Spleen (tissue), 11 donors: ENCODE measurements at regions not wholly inside any gene's neighbourhood (a gene's known extent, or its start where the extent isn't known, plus 50 kb on each side); places are given as distances from the start of the nearest gene placed in this dataset.

Experiments used
- DNase-seq: peaks from one replicate; pipeline ENCODE4 v3.0.0-alpha.2; 2020
- H3K27ac ChIP-seq, 8 donors: fragments of 200-600 bp; sonication (generic) in 7 of 8; 1 replicate in 4 of 8; 2 replicates in 4 of 8; pipeline versions ENCODE4 v1.5.0 to v1.8.0; 2016 to 2021; ENCODE audit warnings: inconsistent platforms in 4 of 8, mild to moderate bottlenecking in 4 of 8, moderate library complexity in 1 of 8
- H3K27me3 ChIP-seq, 7 donors: fragments of 200-600 bp; sonication (generic) in 6 of 7; replicated peaks in 1 of 7; 1 replicate in 4 of 7; 2 replicates in 3 of 7; pipeline versions ENCODE4 v1.5.0 to v1.8.0; 2016 to 2021; ENCODE audit warnings: inconsistent platforms in 3 of 7, mild to moderate bottlenecking in 1 of 7
- H3K36me3 ChIP-seq, 6 donors: fragments of 200-600 bp; sonication (generic) in 5 of 6; 1 replicate in 4 of 6; 2 replicates in 2 of 6; pipeline versions ENCODE4 v1.5.0 to v1.8.0; 2016 to 2021; ENCODE audit warnings: inconsistent platforms in 2 of 6
- H3K4me1 ChIP-seq, 6 donors: fragments of 200-600 bp; sonication (generic) in 5 of 6; 1 replicate in 3 of 6; 2 replicates in 3 of 6; pipeline versions ENCODE4 v1.5.0 to v1.8.0; 2016 to 2021; ENCODE audit warnings: inconsistent platforms in 3 of 6
- H3K4me3 ChIP-seq, 8 donors: fragments of 200-600 bp; sonication (generic) in 7 of 8; 1 replicate in 4 of 8; 2 replicates in 4 of 8; pipeline versions ENCODE4 v1.5.0 to v1.8.0; 2016 to 2021; ENCODE audit warnings: inconsistent platforms in 4 of 8, mild to moderate bottlenecking in 4 of 8, moderate library complexity in 2 of 8
- H3K9me3 ChIP-seq, 8 donors: fragments of 200-600 bp; sonication (generic) in 7 of 8; 1 replicate in 4 of 8; 2 replicates in 4 of 8; pipeline versions ENCODE4 v1.5.0 to v1.8.0; 2016 to 2021; ENCODE audit warnings: inconsistent platforms in 4 of 8
- POLR2A ChIP-seq, 3 donors: fragments of 450-650 bp; IDR thresholded peaks; one replicate each; pipeline ENCODE4 v1.5.1; 2017; ENCODE audit warnings: antibody characterized with exemption in 3 of 3, mild to moderate bottlenecking in 1 of 3
- POLR2AphosphoS5 ChIP-seq, 3 donors: sonication (generic); formaldehyde crosslinking; IDR thresholded peaks; one replicate each; pipeline ENCODE4 v1.5.1; 2017; ENCODE audit warnings: antibody characterized with exemption in 3 of 3
- WGBS, 5 donors: extraction: QIAGEN DNeasy Blood & Tissue Kit in 3 of 5; methylation state at CpG; one replicate each; pipeline versions ENCODE4 v1.1.5 to v1.1.7; 2013 to 2018; 5-methylcytosine and 5-hydroxymethylcytosine counted together
- intact Hi-C: fragments of 100-400 bp; cut with DNase I; formaldehyde crosslinking; loops from one replicate; pipeline ENCODE4 v1.15.0; 2023; ENCODE audit warnings: low total_unique reads
- TF ChIP-seq, protein P1 (sequence below), 11 experiments: fragments of 200-600 bp in 7 of 11; fragments of 450-650 bp in 4 of 11; sonication (generic) in 4 of 11; IDR thresholded peaks in 8 of 11; conservative IDR thresholded peaks in 3 of 11; 1 replicate in 7 of 11; 2 replicates in 4 of 11; pipeline versions ENCODE4 v1.4.0 to v1.8.0; 2016 to 2021; ENCODE audit warnings: antibody characterized with exemption in 11 of 11, inconsistent platforms in 4 of 11, mild to moderate bottlenecking in 1 of 11
- donor health status: healthy with polysubstance abuse.
- donor health status: DM: no; HTN: no; CAD: no; lungs with moderate emphysema.
- donor health status: DM: no; HTN: no; CAD: no.
- donor health status: Bipolar disorder and iron deficiency.
- donor health status: healthy.
- donor health status: DM: no; HTN: no; CAD: no.
- donor health status: DM: yes; HTN: yes; CAD: no.

DNA sequence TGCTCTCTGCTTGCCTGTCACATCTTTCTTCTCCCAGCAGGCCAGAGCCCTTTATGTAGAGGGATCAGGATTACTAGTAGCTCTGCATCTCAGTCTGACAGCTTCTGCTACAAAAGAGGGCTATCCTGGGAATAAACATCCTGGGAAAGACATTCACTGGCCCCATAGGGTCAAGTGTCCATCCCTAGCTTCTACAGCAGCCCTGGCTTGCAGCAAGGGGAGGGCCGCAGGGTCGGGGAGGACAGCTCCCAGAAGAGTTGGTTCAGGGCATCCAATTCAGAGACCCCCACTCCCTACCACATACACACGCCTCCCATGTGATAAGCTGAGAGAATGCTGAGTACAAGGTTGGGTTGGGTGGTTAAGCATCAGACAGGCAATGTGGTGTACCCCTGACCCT is 154.1 kb upstream of the PDE10A start:
- 76 to 93% (median 85%) methylated on average over 3 of the region's 3 CpGs for WGBS, 5 donors
- no peak overlapping the region for H3K4me3 ChIP-seq
- peaks cover 0 to 58% (median 8%) of the 10 kb centered on the region in 7 donors for H3K27me3 ChIP-seq
- H3K4me1 ChIP-seq, result no peaks in the 10 kb centered on the region
- H3K9me3 ChIP-seq, result no peaks in the 10 kb centered on the region
- TF ChIP-seq, protein P1, sequence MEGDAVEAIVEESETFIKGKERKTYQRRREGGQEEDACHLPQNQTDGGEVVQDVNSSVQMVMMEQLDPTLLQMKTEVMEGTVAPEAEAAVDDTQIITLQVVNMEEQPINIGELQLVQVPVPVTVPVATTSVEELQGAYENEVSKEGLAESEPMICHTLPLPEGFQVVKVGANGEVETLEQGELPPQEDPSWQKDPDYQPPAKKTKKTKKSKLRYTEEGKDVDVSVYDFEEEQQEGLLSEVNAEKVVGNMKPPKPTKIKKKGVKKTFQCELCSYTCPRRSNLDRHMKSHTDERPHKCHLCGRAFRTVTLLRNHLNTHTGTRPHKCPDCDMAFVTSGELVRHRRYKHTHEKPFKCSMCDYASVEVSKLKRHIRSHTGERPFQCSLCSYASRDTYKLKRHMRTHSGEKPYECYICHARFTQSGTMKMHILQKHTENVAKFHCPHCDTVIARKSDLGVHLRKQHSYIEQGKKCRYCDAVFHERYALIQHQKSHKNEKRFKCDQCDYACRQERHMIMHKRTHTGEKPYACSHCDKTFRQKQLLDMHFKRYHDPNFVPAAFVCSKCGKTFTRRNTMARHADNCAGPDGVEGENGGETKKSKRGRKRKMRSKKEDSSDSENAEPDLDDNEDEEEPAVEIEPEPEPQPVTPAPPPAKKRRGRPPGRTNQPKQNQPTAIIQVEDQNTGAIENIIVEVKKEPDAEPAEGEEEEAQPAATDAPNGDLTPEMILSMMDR (IDR thresholded peaks at IDR 0.05 in 8 of 11, conservative IDR thresholded peaks at IDR 0.05 in 3 of 11), result no peak
- no peak for TF ChIP-seq POLR2A (IDR thresholded peaks at IDR 0.05)
- no peak for TF ChIP-seq POLR2AphosphoS5 (IDR thresholded peaks at IDR 0.05)
- H3K36me3 ChIP-seq, result no peaks in the 10 kb centered on the region
- no peak overlapping the region for H3K27ac ChIP-seq
- intact Hi-C loops, result no loop called here
- no peak for DNase-seq

DNA sequence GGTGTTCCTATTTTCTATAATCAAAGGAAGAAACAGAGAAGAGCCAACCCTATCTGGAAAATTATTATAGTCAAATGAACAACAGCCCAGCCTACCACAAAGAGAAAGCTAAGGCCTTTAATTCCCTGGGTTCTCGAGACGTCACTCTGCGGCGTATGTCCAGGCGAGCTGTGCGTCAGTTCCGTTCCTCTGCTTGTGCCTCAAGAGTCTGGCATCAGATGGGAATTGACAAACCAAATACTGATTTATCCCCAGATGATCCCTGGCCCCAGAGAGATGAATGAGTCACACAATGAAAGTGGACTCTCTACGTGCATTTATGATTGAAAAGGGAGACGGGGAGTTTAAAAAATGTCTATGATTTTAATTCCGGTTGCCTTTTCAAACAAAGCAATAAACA is 151.6 kb upstream of the PDE10A start:
- 93 to 95% (median 94%) methylated on average over 10 of the region's 10 CpGs for WGBS, 5 donors
- no peak for DNase-seq
- Histone ChIP-seq H3K9me3 (peaks cover 0 to 14% (median 2%) of the 10 kb centered on the region in 8 donors), H3K4me1 (no peaks in the 10 kb centered on the region), H3K27me3 (peaks cover 0 to 37% (median 6%) of the 10 kb centered on the region in 7 donors), H3K4me3 (no peak overlapping the region), H3K27ac (no peak overlapping the region), H3K36me3 (no peaks in the 10 kb centered on the region)
- intact Hi-C loops, result no loop called here
- TF ChIP-seq, protein P1 (IDR thresholded peaks at IDR 0.05 in 8 of 11, conservative IDR thresholded peaks at IDR 0.05 in 3 of 11), result no peak
- TF ChIP-seq POLR2A (IDR thresholded peaks at IDR 0.05) (no peak), POLR2AphosphoS5 (IDR thresholded peaks at IDR 0.05) (no peak)

DNA sequence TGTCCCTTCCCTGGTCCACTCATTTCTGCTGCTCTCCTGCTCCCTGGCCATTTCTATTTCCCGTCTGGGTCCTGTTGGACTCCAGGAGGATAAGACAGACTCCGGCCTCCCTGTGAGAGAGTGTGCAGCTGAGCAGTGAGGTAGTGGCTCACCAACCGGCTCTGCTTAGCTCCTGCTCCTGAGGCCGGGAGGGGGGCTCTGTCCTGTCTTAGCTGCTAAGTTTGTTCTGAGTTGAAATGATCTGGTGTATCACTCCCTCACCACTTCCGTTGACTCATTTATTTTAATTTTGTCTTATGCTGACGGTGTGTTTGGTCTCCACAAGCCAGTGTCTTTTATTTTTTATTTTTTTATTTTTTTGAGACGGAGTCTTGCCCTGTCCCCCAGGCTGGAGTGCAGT is 148.5 kb upstream of the PDE10A start:
- 84 to 94% (median 88%) methylated on average over 7 of the region's 7 CpGs for WGBS, 5 donors
- Histone ChIP-seq H3K27me3 (peaks cover 0 to 12% (median 0%) of the 10 kb centered on the region in 7 donors), H3K36me3 (no peaks in the 10 kb centered on the region), H3K9me3 (peaks cover 0 to 21% (median 10%) of the 10 kb centered on the region in 8 donors), H3K4me3 (no peak overlapping the region), H3K27ac (no peak overlapping the region), H3K4me1 (no peaks in the 10 kb centered on the region)
- TF ChIP-seq POLR2AphosphoS5 (IDR thresholded peaks at IDR 0.05), result no peak
- no peak for TF ChIP-seq POLR2A (IDR thresholded peaks at IDR 0.05)
- TF ChIP-seq, protein P1 (IDR thresholded peaks at IDR 0.05 in 8 of 11, conservative IDR thresholded peaks at IDR 0.05 in 3 of 11), result no peak
- DNase-seq, result peak; percentile 56
- intact Hi-C loops, result no loop called here

DNA sequence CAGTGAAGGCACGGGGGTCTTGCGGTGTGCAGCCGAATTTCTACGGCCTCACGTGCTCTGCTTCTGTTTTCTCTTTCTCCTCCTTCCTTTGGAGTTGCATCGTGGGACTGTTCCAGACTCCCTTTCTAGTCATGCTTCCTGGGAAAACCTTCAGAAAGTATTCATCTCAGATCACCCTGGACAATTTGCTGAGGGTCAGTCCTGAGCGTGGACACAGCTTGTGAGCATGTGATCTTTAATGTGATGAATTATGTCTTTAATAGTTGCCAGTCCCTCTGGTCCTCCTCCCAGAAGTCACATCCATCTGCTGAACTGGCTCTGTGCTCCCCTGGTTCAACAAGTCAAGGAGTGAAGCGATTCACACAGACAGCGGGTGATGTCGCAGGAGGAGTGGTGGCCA is 145.0 kb upstream of the PDE10A start:
- TF ChIP-seq POLR2AphosphoS5 (IDR thresholded peaks at IDR 0.05), result no peak
- TF ChIP-seq, protein P1 (IDR thresholded peaks at IDR 0.05 in 8 of 11, conservative IDR thresholded peaks at IDR 0.05 in 3 of 11), result no peak
- TF ChIP-seq POLR2A (IDR thresholded peaks at IDR 0.05), result no peak
- WGBS, 5 donors, result 78 to 89% (median 84%) methylated on average over 10 of the region's 10 CpGs
- Histone ChIP-seq H3K36me3 (no peaks in the 10 kb centered on the region), H3K9me3 (peaks cover 0 to 24% (median 10%) of the 10 kb centered on the region in 8 donors), H3K27ac (no peak overlapping the region), H3K4me1 (peaks cover 0 to 11% (median 3%) of the 10 kb centered on the region in 6 donors), H3K27me3 (peaks cover 0 to 44% (median 10%) of the 10 kb centered on the region in 7 donors), H3K4me3 (no peak overlapping the region)
- DNase-seq, result no peak
- intact Hi-C loops, result no loop called here
